Chondrocyte (in vitro differentiated cells): ENCODE measurements at regions not wholly inside any gene's neighbourhood (a gene's known extent, or its start where the extent isn't known, plus 50 kb on each side); places are given as distances from the start of the nearest gene placed in this dataset.

Source experiments
- DNase-seq: peaks from one replicate; pipeline ENCODE4 v3.0.0; 2021; ENCODE audit warnings: mixed read lengths, low spot score
- H3K27ac Mint-ChIP-seq: one replicate; pipeline ENCODE4 v1.8.0; 2021; ENCODE audit warnings: mild to moderate bottlenecking, moderate library complexity, mixed read lengths; ENCODE audit not compliant: unreplicated experiment
- H3K27me3 Mint-ChIP-seq: 2 replicates; pipeline ENCODE4 v1.8.0; 2021; ENCODE audit warnings: low read depth, mixed read lengths
- H3K36me3 Mint-ChIP-seq: 2 replicates; pipeline ENCODE4 v1.8.0; 2021; ENCODE audit warnings: low read depth, mixed read lengths
- H3K4me1 Mint-ChIP-seq: 2 replicates; pipeline ENCODE4 v1.8.0; 2021; ENCODE audit warnings: low read depth, mild to moderate bottlenecking, mixed read lengths
- H3K4me3 Mint-ChIP-seq: one replicate; pipeline ENCODE4 v1.8.0; 2021; ENCODE audit warnings: mild to moderate bottlenecking, moderate library complexity, mixed read lengths; ENCODE audit not compliant: unreplicated experiment
- H3K9me3 Mint-ChIP-seq: 2 replicates; pipeline ENCODE4 v1.8.0; 2021; ENCODE audit warnings: low read depth, mixed read lengths
- TF ChIP-seq, protein P1 (sequence below): fragments of 200-600 bp; sonication (generic); IDR thresholded peaks from 2 replicates; pipeline ENCODE4 v1.5.0; 2021; ENCODE audit warnings: antibody characterized with exemption, mild to moderate bottlenecking, moderate library complexity

DNA sequence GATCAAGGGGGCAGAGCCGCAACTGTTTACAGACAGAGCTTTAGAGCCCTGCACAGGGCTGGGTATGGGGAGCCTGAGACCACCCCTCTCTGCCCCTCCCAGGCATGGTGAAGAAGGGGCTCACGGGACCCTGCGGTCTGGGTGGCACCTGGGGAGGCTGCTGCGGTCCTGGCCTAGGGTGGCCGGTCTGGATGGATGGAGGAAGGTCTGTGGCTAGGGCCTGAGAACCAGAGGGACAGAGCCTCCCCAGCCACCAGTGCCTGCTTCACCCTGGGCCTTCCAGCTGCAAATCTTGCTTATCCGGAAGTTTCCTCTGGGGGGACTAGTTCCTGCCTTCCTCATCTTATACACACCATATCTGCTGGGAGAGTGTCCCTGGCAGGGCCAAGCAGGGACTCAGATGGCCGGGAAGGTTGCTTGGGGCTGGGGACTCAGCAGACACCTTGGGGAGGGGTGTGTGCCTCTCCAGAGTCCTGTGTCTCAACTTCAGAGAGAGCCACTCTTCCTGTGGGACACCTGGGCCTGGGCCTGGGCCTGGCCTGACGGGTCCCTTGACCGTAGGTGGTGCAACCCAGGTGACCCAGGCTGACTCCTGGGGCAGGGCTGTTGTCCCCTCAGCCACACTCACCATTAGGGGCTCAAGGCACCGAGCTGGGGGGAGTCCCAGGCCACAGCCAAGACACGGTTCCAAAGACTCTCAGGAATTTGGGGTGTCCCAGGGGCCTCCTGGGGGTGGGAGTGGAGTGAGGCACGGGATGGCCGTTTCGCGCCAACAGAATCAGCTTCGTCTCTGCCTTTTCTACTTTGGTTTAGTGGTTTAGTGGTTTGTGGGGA lies 52.0 kb upstream of the ACTRT2 start:
- H3K27ac Mint-ChIP-seq, result no peak overlapping the region
- peaks cover 3% of the 10 kb centered on the region for H3K9me3 Mint-ChIP-seq
- no peaks in the 10 kb centered on the region for H3K36me3 Mint-ChIP-seq
- no peaks in the 10 kb centered on the region for H3K27me3 Mint-ChIP-seq
- no peak overlapping the region for H3K4me3 Mint-ChIP-seq
- peak; percentile 77 for DNase-seq
- TF ChIP-seq, protein P1, sequence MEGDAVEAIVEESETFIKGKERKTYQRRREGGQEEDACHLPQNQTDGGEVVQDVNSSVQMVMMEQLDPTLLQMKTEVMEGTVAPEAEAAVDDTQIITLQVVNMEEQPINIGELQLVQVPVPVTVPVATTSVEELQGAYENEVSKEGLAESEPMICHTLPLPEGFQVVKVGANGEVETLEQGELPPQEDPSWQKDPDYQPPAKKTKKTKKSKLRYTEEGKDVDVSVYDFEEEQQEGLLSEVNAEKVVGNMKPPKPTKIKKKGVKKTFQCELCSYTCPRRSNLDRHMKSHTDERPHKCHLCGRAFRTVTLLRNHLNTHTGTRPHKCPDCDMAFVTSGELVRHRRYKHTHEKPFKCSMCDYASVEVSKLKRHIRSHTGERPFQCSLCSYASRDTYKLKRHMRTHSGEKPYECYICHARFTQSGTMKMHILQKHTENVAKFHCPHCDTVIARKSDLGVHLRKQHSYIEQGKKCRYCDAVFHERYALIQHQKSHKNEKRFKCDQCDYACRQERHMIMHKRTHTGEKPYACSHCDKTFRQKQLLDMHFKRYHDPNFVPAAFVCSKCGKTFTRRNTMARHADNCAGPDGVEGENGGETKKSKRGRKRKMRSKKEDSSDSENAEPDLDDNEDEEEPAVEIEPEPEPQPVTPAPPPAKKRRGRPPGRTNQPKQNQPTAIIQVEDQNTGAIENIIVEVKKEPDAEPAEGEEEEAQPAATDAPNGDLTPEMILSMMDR, result no peak
- no peaks in the 10 kb centered on the region for H3K4me1 Mint-ChIP-seq

DNA sequence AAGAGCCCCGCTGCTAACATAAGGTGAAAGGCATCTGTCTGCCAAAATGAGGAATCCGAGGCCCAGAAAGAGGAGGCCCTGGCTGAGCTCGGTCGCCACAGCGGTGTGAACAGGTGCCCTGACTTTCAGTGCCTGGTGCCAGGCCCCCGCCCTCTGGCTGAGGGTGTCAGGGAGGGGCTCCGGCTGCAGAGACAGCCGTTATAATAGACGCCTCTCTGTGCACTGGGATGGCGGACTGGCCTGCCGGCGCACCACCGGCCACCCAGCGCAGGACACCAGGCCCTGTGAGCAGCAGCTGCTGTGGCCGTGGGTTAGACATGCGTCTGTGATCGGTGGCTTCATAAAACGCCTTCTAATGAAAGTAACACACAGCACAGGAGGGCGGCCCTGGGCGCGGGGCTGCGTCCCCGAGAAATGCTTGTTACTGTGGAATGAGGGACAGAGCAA lies 51.4 kb upstream of the ACTRT2 start:
- TF ChIP-seq, protein P1, result no peak
- peaks cover 3% of the 10 kb centered on the region for H3K9me3 Mint-ChIP-seq
- no peak overlapping the region for H3K4me3 Mint-ChIP-seq
- no peak overlapping the region for H3K27ac Mint-ChIP-seq
- H3K4me1 Mint-ChIP-seq, result no peaks in the 10 kb centered on the region
- H3K27me3 Mint-ChIP-seq, result no peaks in the 10 kb centered on the region
- DNase-seq, result peak; percentile 42
- no peaks in the 10 kb centered on the region for H3K36me3 Mint-ChIP-seq

DNA sequence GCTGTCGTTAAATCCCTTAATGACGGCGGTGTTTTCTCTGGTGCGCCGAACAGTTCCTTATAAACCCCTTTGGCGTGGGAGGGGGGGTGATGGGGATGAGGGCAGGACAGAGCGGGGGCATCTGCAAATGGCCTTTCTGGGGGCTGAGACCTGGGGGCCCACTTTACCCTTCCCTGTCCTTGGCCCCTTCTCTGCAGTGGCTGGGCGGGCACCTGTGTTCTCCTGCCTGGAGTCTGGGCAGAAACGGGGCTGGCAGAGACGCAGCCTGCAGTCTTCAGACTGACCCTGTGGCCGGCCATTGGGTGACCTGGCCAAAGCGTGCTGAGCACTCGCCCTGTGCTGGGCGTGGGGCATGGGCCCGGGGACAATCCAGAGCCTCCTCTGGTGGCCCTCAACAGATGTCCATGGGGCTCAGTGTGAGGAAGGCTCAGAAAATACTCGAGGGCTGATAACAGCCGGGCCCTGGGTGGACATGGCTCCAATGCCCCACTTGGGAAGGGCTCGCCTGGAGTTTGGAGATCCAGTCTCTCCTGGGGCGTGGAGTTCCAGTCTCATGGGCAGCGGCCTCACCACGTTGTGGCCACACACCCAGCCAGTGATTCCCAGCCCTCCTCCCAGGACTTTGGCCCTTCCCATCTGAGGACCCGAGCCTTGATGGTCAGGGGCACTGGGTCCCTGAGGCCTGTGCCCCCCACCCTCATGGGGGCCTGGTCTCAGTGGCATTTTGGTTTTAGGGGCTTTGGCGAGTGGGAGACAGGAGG lies 50.8 kb upstream of the ACTRT2 start:
- DNase-seq, result peak; percentile 85
- no peaks in the 10 kb centered on the region for H3K27me3 Mint-ChIP-seq
- H3K9me3 Mint-ChIP-seq, result peaks cover 3% of the 10 kb centered on the region
- peaks cover under 1% of the 10 kb centered on the region for H3K4me1 Mint-ChIP-seq
- H3K36me3 Mint-ChIP-seq, result no peaks in the 10 kb centered on the region
- no peak overlapping the region for H3K27ac Mint-ChIP-seq
- TF ChIP-seq, protein P1, result no peak
- H3K4me3 Mint-ChIP-seq, result no peak overlapping the region

DNA sequence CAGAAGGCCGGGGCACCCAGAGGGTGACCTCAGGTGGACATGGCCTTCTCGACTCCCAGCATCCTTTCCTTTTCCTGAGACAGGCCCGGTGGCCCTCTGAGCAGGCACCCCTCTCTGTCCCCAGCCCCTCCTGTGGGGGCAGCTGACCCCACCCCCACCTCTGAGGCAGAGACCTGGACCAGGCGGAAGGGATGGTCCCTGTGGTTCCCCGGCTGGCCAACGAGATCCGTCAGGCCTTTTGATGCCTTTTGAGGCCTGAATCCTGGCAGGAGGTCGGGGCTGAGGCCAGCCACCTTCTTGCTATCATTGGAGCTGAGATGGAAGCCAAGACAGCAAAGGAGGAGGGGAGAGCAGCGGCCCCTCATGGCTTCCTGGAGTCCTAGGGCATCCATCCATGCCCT lies 50.2 kb upstream of the ACTRT2 start:
- H3K27me3 Mint-ChIP-seq, result no peaks in the 10 kb centered on the region
- peaks cover 7% of the 10 kb centered on the region for H3K4me1 Mint-ChIP-seq
- no peak overlapping the region for H3K27ac Mint-ChIP-seq
- DNase-seq, result peak; percentile 65
- no peaks in the 10 kb centered on the region for H3K9me3 Mint-ChIP-seq
- TF ChIP-seq, protein P1, result no peak
- H3K4me3 Mint-ChIP-seq, result no peak overlapping the region
- no peaks in the 10 kb centered on the region for H3K36me3 Mint-ChIP-seq
